ENCODE measurements at regions not wholly inside any gene's neighbourhood (a gene's known extent, or its start where the extent isn't known, plus 50 kb on each side); places are given as distances from the start of the nearest gene placed in this dataset.
A peak's percentile ranks its signal among the peaks of the same experiment; 100 is the strongest.

DNA sequence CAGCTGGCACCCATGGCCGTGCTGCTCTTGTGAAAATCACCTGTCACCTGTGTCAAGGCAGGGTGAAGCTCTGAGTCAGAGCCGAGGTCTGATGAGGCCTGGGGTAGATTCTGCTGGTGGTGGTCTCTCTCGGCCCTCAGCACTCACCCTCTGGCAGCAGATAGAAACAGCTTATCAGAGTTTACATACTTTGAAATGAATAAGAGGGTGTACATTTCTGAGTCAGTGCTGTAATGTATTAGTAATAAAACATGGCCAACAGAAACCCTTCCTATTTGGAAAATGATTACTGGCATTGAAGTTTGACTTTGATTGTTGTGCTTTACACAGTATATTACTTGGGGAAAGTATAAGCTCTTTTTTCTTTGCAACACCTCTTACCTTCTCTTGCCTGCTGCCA is 228.8 kb downstream of the SNX10 start:
- DNase-seq, result no peak

GRCh38 chr7:26522633-26523032 is 231.0 kb downstream of the SNX10 start:
- DNase-seq, result no peak

DNA sequence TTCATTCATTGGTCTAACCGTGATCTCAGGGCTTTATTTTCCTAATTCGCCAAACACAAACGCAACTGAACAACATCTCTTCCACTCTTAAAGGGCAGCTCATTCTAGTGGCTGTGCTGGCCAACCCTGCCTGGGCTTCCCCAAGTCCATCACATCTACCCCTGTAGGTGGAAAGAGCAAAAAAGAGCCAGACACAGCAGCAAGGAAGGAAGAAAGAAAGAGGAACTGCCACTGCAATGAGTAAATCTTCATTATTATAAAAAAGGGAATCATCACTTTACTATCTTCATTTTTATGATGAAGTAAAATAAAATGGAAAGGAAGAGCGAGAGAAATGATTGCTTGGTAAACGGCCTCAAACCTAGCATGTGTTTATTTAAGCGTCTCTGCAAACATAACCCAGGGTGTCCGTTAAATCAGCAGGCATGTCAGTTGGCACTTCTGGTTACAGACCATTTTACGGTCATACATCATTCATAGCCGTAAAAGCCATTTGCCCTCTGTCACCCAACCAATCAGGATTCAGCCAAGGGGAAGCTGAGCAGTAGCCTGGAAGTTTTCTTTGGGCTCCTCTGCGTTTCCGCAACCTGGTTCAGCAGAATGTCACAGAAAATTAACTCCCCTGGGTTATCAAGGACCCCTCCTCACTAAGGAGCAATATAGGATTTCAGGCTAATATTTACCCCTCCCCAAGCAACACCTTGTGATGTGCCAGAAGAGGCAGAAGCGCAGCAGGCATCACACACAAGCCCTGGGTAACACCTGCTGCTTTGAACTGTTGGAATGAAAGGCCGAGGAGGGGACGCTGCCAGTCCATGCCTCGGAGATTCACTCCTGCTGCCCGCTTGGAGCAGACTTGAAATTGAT is 234.0 kb downstream of the SNX10 start:
- DNase-seq, result no peak

DNA sequence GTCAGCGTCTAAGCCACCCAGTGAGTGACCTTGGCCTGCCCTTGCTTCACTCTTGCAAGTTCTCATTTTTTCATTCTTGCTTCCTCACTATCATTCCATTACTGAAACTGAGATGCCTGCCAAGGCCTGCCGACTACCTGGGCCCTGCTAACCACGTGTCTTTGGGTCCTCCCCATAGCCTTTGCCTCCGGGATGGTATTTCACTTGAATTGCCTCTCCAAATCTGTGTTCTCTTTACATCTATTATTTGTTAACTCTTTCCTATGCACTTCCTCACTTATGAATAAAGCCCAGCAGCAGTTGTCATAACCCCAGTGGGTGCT is 234.6 kb downstream of the SNX10 start:
- DNase-seq, result no peak

DNA sequence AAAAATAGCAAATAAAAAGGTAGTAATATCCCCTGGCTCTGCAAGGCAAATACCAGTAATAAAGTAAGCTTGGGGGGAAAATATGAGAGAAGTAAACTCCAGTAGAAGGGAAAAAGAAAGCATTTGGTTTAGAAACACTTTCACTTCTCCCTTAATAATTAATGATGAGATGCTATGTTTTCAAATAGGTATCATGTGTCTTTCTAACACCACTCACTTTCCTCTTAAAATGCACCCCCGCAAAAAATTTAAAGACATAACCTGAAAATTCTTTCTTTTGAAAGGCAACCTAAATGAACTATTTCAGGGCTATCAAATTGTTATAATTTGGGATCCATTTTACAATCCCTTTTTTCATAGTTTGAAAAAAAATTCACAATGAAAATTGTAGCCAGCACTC is 240.3 kb downstream of the SNX10 start:
- no peak for DNase-seq

GRCh38 chr7:26532471-26532870 is 240.8 kb downstream of the SNX10 start:
- no peak for DNase-seq

DNA sequence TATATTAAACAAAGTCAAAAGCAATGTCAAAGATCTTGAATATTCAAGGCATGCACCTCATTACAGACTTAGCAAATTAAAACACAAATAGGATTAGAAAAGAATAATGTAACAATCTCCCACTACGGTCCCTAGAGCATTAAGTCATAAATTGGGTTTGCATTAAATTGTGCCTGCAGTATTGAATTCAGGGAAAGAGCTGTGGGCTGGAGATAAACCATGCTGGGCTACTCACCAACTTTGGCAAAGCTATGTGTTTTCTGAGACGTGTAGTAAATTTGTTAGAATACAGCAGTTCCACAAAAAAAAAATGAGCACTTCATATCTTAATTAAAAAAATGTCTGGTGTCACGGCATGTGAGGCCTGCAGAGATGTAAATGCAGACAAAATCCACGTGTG is 241.6 kb downstream of the SNX10 start:
- DNase-seq, result no peak

DNA sequence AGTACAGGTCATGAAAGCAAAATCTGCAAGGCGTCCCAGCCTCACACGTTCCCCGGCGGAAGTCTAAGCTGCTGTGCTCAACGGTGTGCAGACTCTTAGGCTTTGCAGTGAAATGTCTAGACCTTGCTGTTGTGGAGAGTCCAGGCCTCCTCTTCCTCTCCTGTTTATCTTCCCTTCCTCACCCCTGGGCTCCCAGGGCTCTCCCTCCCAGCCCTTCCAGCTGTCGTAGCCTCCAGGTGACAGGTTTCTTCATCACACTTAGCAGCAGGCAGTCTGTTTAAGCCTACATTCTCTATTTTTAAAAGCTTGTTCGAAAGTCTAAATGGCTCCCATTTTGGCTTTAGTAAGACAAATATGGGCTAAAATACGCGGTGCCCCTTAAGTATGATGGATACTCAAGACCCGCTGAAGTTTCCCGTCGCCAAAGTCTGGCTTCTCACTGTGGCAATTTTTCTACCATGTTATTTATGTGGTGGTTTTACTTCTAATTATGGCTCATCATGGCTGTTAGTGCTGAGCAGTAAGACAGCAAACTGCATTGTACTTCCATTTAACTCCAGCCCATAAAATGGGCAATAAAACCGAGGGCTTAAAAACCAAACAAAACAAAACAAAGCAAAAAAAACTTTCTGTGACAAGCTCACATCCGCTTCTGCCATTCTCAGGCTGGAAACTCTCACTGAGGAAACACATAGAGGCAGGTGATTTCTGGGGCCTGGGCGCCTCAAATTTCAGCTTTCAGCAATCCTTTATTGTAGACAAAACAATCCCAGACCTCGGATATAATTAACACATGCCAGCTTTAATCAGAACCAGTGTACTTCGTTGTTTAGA is 243.2 kb downstream of the SNX10 start:
- peak; percentile 36 for DNase-seq

GRCh38 chr7:26535483-26536007 is 243.9 kb downstream of the SNX10 start:
- DNase-seq, result no peak

- DNase-seq, result no peak
Measured at GRCh38 chr7:26538216-26538615, 246.6 kb downstream of the SNX10 start.

- DNase-seq, result no peak
Measured at GRCh38 chr7:26538689-26539088, 247.0 kb downstream of the SNX10 start.

- DNase-seq, result no peak
Measured at GRCh38 chr7:26543340-26543739, 251.7 kb downstream of the SNX10 start.

DNA sequence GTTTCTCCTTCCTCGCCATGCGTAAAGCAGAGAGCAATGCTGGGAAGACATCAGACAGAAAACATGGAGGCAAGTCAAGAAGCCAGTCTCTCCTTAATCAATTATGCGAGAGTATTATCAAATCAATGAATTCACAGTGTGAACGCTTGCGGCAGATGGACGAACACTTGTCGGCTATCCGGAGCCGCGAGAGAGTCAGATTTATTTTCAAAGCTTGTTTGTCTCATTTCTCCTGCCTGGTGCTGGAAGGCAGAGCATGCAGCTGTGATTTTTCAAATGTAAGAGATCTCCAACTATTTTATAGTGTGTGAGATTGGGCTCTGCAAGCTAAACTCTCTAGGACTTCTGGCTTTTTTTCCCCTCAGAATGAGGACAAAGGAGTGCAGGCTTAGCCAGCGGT is 252.3 kb downstream of the SNX10 start:
- no peak for DNase-seq

DNA sequence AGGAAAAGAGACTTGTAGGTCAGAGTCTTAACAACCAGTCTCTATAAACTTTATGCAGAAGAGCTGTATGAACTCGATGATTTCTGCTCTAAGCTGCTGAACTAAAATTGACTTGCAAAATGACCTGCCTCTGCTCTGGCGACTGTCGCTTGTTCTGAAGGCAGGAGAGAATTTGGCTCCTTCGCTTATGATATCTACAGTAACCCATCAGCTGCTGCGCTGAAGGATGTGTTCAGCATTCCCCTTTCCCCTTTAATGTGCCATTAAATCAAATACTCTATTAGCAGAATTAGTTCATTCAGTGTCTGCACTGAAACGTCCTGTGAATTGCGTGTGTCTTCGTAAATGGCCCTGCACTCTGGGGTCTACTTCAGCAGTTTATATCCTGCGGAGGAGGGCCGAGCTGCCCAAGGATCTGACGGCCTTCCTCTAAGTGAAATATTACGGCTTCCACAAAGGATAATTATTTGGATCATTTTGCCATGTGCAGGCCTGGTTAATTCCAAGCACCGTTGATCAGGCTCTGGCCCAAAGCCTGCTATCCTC is 254.9 kb downstream of the SNX10 start:
- DNase-seq, result no peak

GRCh38 chr7:26547156-26547555 is 255.5 kb downstream of the SNX10 start:
- DNase-seq, result no peak

GRCh38 chr7:26549281-26549944 is 257.8 kb downstream of the SNX10 start:
- DNase-seq, result no peak

DNA sequence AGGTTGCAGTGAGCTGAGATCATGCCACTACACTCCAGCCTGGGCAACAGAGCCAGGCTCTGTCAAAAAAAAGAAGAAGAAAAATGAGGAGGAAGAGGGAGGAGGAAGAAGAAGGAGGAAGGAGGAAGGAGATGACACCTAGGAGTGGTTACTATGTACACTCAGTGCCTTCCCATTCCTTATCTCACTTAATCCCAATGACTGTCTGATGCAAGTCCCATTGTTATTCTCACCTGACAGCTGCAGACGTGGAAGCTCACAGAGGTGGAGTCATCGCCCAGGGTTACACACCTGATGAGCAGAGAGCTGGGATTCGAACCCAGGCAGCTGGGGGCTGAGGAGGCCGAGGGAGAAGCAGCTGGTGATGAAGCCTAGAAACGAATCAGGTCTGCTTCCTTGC is 258.8 kb downstream of the SNX10 start:
- no peak for DNase-seq

GRCh38 chr7:26551740-26552139 is 260.1 kb downstream of the SNX10 start:
- no peak for DNase-seq

DNA sequence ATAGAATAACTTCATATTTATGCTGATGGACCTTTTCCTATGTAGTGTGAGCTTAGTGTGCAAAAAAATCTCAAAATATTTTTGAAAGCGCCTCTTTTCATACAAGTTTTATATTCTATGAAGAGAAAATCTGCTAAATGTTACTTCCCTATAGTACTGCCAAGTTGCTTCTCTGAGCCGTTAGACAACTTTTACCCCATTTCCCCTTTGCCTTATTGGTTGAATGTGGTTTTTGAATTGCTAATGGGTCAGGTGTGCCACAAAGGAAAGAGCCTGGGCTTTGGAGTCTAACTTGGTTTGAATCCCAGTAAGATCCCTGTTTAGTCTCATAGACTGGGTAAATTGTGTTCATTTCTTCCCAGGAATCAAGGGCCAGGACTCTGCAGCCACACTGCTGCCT is 261.5 kb downstream of the SNX10 start:
- DNase-seq, result no peak

DNA sequence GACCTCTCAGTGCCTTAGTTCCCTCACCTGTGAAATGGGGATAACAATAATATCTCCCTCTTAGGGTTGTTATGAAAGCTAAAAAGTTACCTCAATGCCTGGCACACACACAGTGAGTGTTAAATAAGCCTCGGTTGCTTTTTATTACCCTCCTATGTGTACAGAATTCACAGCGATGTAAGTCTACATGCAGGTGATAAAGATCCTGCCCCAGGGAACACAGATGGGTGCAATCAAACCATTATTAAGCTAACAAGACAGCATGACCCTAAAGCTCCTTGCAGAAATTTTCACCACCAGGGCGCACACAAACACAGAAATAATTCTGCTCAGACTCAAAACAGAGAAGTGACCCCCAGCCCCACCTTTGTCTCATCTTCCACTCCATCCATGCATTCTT is 261.9 kb downstream of the SNX10 start:
- DNase-seq, result no peak

GRCh38 chr7:26554952-26555351 is 263.3 kb downstream of the SNX10 start:
- no peak for DNase-seq

DNA sequence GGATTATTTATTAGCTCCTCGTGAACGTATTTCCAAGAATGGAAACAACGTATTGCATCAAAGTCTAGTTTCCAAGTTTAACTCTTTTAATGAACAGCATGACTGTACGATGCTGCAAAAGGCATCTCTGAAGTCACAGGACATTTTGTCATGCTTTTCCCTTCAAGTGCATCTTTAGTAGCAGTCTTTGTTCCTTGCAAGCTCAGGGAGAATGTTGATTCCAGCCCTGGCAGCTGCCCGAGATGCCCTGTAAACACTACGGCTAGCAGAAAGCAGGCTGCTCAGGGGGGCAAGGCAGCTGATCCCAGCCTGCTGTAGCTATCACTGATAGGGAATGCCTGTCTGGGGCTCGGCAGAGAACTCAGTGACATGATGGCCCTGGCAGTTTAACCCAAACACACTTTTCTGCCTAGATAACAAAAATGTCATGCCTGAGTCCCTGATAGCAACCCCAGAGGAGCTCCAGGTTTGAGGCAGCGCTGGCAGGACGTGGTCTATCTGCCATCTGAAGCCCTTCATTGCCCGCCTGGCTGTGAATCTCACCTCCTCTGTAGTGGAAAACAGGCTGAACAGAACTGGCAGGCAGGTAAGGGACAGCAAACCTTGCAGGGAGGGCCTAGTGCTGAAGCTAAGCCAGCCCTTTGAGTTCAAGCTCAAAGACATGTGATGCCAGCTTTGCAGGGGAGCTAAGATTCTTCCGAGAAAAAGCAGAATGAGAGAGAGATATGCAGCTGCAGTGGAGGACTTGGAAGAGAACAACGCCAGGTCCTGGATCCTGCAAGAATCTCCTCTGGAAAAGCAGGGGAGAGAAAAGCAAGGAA is 264.6 kb downstream of the SNX10 start:
- no peak for DNase-seq

Data from left hindlimb (tissue), 1 donor.